HFFc6 (cell line): ENCODE measurements at regions not wholly inside any gene's neighbourhood (a gene's known extent, or its start where the extent isn't known, plus 50 kb on each side); places are given as distances from the start of the nearest gene placed in this dataset.

Source experiments
- DNase-seq: peaks from one replicate; pipeline ENCODE4 v3.0.0-alpha.2; 2018
- H3K27ac Mint-ChIP-seq: 2 replicates; pipeline ENCODE4 v1.8.0; 2020; ENCODE audit warnings: mild to moderate bottlenecking, mixed read lengths
- H3K27me3 Mint-ChIP-seq: 2 replicates; pipeline ENCODE4 v1.8.0; 2021; ENCODE audit warnings: mild to moderate bottlenecking, moderate library complexity, mixed read lengths; ENCODE audit not compliant: insufficient read depth
- H3K36me3 Mint-ChIP-seq: 2 replicates; pipeline ENCODE4 v1.8.0; 2021; ENCODE audit warnings: low read depth, mixed read lengths
- H3K4me1 Mint-ChIP-seq: 2 replicates; pipeline ENCODE4 v1.8.0; 2020; ENCODE audit warnings: low read depth, mixed read lengths
- H3K4me3 Mint-ChIP-seq: 2 replicates; pipeline ENCODE4 v1.8.0; 2020; ENCODE audit warnings: mild to moderate bottlenecking, moderate library complexity, mixed read lengths
- H3K9me3 Mint-ChIP-seq: 2 replicates; pipeline ENCODE4 v1.8.0; 2020; ENCODE audit warnings: mild to moderate bottlenecking, mixed read lengths
- TF ChIP-seq, protein P1 (sequence below): fragments of 200-600 bp; sonication (generic); IDR thresholded peaks from 2 replicates; pipeline ENCODE4 v1.5.0; 2021; ENCODE audit warnings: antibody characterized with exemption, mild to moderate bottlenecking

- H3K27ac Mint-ChIP-seq: no peak overlapping the region
- no peaks in the 10 kb centered on the region for H3K36me3 Mint-ChIP-seq
These were observed 309.1 kb upstream of the NAV3 start for GRCh38 chr12:77521508-77522115.

DNA sequence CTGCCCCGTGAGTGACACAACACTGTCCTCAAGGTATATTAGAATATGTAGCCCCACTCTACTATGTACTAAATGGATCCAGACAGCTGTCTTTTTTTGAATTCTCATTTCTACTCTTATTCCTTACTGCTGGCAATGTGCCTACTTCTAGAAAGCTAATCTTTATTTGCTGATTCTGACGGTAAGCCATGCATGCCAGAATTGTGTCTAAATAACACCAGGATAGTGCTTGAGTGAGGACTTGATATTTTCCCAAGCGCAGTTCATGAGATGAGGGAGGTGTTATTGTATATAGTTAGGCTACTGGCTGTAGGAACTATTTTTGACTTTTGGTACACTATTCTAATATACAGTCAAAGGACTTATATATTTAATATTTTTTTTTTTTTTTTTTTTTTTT, 316.2 kb upstream of the NAV3 start:
- Mint-ChIP-seq H3K9me3 (no peaks in the 10 kb centered on the region), H3K4me3 (no peak overlapping the region), H3K4me1 (no peaks in the 10 kb centered on the region), H3K27me3 (peaks cover 1% of the 10 kb centered on the region; the same call in 1 of the 2 replicates), H3K27ac (no peak overlapping the region), H3K36me3 (no peaks in the 10 kb centered on the region)
- no peak for DNase-seq
- TF ChIP-seq, protein P1, sequence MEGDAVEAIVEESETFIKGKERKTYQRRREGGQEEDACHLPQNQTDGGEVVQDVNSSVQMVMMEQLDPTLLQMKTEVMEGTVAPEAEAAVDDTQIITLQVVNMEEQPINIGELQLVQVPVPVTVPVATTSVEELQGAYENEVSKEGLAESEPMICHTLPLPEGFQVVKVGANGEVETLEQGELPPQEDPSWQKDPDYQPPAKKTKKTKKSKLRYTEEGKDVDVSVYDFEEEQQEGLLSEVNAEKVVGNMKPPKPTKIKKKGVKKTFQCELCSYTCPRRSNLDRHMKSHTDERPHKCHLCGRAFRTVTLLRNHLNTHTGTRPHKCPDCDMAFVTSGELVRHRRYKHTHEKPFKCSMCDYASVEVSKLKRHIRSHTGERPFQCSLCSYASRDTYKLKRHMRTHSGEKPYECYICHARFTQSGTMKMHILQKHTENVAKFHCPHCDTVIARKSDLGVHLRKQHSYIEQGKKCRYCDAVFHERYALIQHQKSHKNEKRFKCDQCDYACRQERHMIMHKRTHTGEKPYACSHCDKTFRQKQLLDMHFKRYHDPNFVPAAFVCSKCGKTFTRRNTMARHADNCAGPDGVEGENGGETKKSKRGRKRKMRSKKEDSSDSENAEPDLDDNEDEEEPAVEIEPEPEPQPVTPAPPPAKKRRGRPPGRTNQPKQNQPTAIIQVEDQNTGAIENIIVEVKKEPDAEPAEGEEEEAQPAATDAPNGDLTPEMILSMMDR: no peak

More at GRCh38 chr12:77521508-77522115, 309.1 kb upstream of the NAV3 start:
- Mint-ChIP-seq H3K27me3 (peaks cover 2% of the 10 kb centered on the region; the same call in 1 of the 2 replicates), H3K4me3 (no peak overlapping the region), H3K4me1 (no peaks in the 10 kb centered on the region), H3K9me3 (no peaks in the 10 kb centered on the region)
- TF ChIP-seq, protein P1: no peak
- DNase-seq: no peak

GRCh38 chr12:77510985-77511384, 319.7 kb upstream of the NAV3 start:
- Mint-ChIP-seq H3K4me3 (no peak overlapping the region), H3K9me3 (no peaks in the 10 kb centered on the region), H3K4me1 (no peaks in the 10 kb centered on the region), H3K36me3 (no peaks in the 10 kb centered on the region), H3K27me3 (peaks cover 1% of the 10 kb centered on the region; the same call in 1 of the 2 replicates), H3K27ac (no peak overlapping the region)
- TF ChIP-seq, protein P1: no peak
- no peak for DNase-seq

GRCh38 chr12:77504466-77504865, 326.2 kb upstream of the NAV3 start:
- H3K4me3 Mint-ChIP-seq: no peak overlapping the region
- TF ChIP-seq, protein P1: no peak
- no peak overlapping the region for H3K27ac Mint-ChIP-seq
- no peaks in the 10 kb centered on the region for H3K9me3 Mint-ChIP-seq
- DNase-seq: no peak
- no peaks in the 10 kb centered on the region for H3K4me1 Mint-ChIP-seq
- H3K36me3 Mint-ChIP-seq: no peaks in the 10 kb centered on the region
- no peaks in the 10 kb centered on the region for H3K27me3 Mint-ChIP-seq

DNA sequence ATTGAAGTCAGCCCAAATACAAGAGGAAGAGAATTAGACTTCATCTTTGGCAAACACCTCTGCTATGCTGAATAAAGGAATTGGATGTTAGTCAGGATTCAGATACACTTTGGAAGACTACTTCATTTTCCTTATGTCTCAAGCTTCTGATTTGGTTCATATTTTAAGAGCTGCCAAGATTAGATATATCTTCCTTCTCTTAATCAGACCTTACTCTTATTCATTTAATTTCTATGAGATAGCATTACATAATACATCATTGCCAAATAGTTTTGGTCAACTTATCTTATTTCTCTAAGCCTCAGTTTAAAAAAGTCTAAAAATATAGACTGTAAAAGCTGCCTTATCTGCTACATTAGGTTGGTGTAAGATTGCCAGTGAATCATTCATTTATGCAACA, 330.6 kb upstream of the NAV3 start:
- TF ChIP-seq, protein P1: no peak
- no peaks in the 10 kb centered on the region for H3K4me1 Mint-ChIP-seq
- DNase-seq: no peak
- no peaks in the 10 kb centered on the region for H3K9me3 Mint-ChIP-seq
- no peak overlapping the region for H3K4me3 Mint-ChIP-seq
- H3K27me3 Mint-ChIP-seq: no peaks in the 10 kb centered on the region
- H3K27ac Mint-ChIP-seq: no peak overlapping the region
- H3K36me3 Mint-ChIP-seq: no peaks in the 10 kb centered on the region
